ENCODE measurements at regions not wholly inside any gene's neighbourhood (a gene's known extent, or its start where the extent isn't known, plus 50 kb on each side); places are given as distances from the start of the nearest gene placed in this dataset.

DNA sequence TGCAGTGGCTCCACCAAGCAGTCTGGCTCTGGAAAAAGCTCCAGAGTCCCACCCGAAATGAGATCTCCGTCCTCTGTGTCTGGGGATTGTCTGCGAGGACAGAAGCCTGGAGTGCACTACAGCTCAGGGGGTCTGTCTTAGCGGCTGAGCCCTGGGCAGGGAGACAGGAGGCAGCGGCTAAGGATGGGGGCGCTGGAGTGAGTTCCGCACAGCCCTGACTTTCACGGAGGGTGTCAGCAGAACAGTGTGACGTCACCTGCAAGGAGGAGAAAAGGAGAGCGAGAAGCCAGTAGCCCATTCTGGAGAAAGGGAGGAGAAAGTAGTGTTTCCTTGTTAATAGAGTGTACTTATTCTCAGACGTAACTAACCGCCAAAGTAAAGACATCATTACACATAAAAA, 97.6 kb downstream of the FAM50B start:
- TF ChIP-seq, protein P1, sequence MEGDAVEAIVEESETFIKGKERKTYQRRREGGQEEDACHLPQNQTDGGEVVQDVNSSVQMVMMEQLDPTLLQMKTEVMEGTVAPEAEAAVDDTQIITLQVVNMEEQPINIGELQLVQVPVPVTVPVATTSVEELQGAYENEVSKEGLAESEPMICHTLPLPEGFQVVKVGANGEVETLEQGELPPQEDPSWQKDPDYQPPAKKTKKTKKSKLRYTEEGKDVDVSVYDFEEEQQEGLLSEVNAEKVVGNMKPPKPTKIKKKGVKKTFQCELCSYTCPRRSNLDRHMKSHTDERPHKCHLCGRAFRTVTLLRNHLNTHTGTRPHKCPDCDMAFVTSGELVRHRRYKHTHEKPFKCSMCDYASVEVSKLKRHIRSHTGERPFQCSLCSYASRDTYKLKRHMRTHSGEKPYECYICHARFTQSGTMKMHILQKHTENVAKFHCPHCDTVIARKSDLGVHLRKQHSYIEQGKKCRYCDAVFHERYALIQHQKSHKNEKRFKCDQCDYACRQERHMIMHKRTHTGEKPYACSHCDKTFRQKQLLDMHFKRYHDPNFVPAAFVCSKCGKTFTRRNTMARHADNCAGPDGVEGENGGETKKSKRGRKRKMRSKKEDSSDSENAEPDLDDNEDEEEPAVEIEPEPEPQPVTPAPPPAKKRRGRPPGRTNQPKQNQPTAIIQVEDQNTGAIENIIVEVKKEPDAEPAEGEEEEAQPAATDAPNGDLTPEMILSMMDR (IDR thresholded peaks at IDR 0.05; ENCODE audit: unreplicated experiment) = no peak
- intact Hi-C loops (cut with micrococcal nuclease) = no loop called here
- Mint-ChIP-seq H3K27ac (ENCODE audit: low read depth, unreplicated experiment) (no peak overlapping the region), H3K9me3 (ENCODE audit: unreplicated experiment) (peaks cover 4% of the 10 kb centered on the region), H3K4me1 (ENCODE audit: insufficient read depth, unreplicated experiment) (no peaks in the 10 kb centered on the region), H3K4me3 (ENCODE audit: unreplicated experiment) (no peak overlapping the region), H3K27me3 (ENCODE audit: insufficient read depth, unreplicated experiment) (no peaks in the 10 kb centered on the region), H3K36me3 (ENCODE audit: insufficient read depth, unreplicated experiment) (no peaks in the 10 kb centered on the region)
- POLR2A ChIA-PET = no interaction called here
- no peak for DNase-seq (ENCODE audit: unreplicated experiment)
- no TSS peak for BruUV-seq (replicated peaks)
- CTCF ChIA-PET = no interaction called here

DNA sequence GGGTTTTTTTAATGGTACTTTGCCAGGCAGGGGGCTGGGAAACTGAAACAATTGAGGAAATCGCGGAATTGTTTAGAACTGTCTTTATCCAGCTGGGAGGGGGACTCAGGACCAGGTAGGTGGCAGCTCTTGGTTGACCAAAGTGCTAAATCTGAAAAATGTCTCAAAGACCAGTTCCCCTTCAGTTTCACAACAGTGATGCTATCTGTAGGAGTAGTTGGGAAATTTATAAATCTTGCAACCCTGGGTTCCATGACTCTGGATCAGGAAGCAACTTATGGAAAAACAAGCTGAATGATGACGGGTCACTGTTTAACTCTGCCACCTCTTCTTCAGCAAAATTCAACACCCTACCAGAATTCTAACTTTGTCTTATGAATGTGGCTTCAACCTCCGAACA, 99.7 kb downstream of the FAM50B start:
- H3K36me3 Mint-ChIP-seq (ENCODE audit: insufficient read depth, unreplicated experiment) = no peaks in the 10 kb centered on the region
- peaks cover 16% of the 10 kb centered on the region for H3K9me3 Mint-ChIP-seq (ENCODE audit: unreplicated experiment)
- DNase-seq (ENCODE audit: unreplicated experiment) = no peak
- H3K27ac Mint-ChIP-seq (ENCODE audit: low read depth, unreplicated experiment) = no peak overlapping the region
- H3K4me3 Mint-ChIP-seq (ENCODE audit: unreplicated experiment) = no peak overlapping the region
- ChIA-PET POLR2A (interaction anchor here (1.2 to 1.4 kb wide), 2 partner anchors 14 to 36 kb away, joined by 3 read pairs; no protein-coding TSS in a partner anchor), CTCF (interaction anchor here (0.6 to 0.9 kb wide), 2 partner anchors 38 to 823 kb away, joined by 3 read pairs; no protein-coding TSS in a partner anchor)
- intact Hi-C loops (cut with micrococcal nuclease) = no loop called here
- no peaks in the 10 kb centered on the region for H3K4me1 Mint-ChIP-seq (ENCODE audit: insufficient read depth, unreplicated experiment)
- no peaks in the 10 kb centered on the region for H3K27me3 Mint-ChIP-seq (ENCODE audit: insufficient read depth, unreplicated experiment)
- TF ChIP-seq, protein P1 (IDR thresholded peaks at IDR 0.05; ENCODE audit: unreplicated experiment) = no peak
- BruUV-seq (replicated peaks) = no TSS peak

DNA sequence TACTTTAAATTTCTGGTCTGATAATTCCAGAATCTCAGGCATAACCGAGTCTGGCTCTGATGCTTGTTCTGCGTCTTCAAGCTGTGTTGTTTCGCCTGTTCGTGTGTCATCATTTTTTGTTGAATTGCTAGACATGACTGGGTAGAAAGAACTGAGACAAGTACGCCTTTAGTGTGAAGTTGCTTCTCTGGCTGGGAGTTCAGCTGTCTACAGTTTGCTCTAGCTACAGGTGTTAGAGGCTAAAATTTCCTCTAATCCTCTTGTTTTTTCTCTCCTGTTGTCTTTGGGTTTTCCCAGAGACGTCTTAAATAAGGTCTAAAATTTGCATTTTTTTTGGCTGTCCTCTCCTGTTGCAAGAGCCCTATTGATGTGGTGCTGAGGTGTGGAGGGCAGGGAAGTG, 100.3 kb downstream of the FAM50B start:
- Mint-ChIP-seq H3K4me3 (ENCODE audit: unreplicated experiment) (no peak overlapping the region), H3K27ac (ENCODE audit: low read depth, unreplicated experiment) (no peak overlapping the region), H3K9me3 (ENCODE audit: unreplicated experiment) (peaks cover 16% of the 10 kb centered on the region), H3K27me3 (ENCODE audit: insufficient read depth, unreplicated experiment) (no peaks in the 10 kb centered on the region), H3K36me3 (ENCODE audit: insufficient read depth, unreplicated experiment) (no peaks in the 10 kb centered on the region), H3K4me1 (ENCODE audit: insufficient read depth, unreplicated experiment) (no peaks in the 10 kb centered on the region)
- ChIA-PET CTCF (interaction anchor here (0.7 to 0.9 kb wide), 2 partner anchors 37 to 97 kb away, joined by 3 read pairs; no protein-coding TSS in a partner anchor), POLR2A (interaction anchor here (1.4 kb wide), 1 partner anchor 37 kb away, joined by 3 read pairs; no protein-coding TSS in a partner anchor)
- TF ChIP-seq, protein P1 (IDR thresholded peaks at IDR 0.05; ENCODE audit: unreplicated experiment) = no peak
- intact Hi-C loops (cut with micrococcal nuclease) = no loop called here
- DNase-seq (ENCODE audit: unreplicated experiment) = no peak
- no TSS peak for BruUV-seq (replicated peaks)

DNA sequence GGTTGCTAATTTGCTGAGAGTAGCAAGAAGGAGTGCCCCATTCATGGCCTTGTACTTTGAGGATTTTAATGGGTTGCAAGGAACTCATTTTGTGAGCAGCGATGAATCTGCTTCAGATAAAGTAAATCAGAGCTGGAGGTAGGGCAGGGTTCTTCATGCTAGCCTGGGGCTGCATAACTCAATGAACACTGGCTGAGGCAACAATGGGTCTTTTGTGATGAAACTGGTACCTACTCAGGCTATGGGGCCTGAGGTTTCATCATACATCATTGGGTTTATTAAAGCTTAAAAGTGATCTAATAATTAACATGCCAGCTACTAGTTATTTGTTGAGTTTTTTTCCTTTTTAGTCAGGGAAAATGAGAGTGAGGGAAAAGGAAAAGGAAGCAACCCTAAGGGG, 106.9 kb downstream of the FAM50B start:
- no TSS peak for BruUV-seq (replicated peaks)
- no peak overlapping the region for H3K27ac Mint-ChIP-seq (ENCODE audit: low read depth, unreplicated experiment)
- ChIA-PET POLR2A (no interaction called here), CTCF (interaction anchor here (0.7 to 1.7 kb wide), 2 partner anchors 22 to 33 kb away, joined by 3 to 6 read pairs; no protein-coding TSS in a partner anchor)
- no peaks in the 10 kb centered on the region for H3K36me3 Mint-ChIP-seq (ENCODE audit: insufficient read depth, unreplicated experiment)
- H3K4me1 Mint-ChIP-seq (ENCODE audit: insufficient read depth, unreplicated experiment) = no peaks in the 10 kb centered on the region
- no peaks in the 10 kb centered on the region for H3K27me3 Mint-ChIP-seq (ENCODE audit: insufficient read depth, unreplicated experiment)
- H3K4me3 Mint-ChIP-seq (ENCODE audit: unreplicated experiment) = no peak overlapping the region
- DNase-seq (ENCODE audit: unreplicated experiment) = no peak
- TF ChIP-seq, protein P1 (IDR thresholded peaks at IDR 0.05; ENCODE audit: unreplicated experiment) = no peak
- H3K9me3 Mint-ChIP-seq (ENCODE audit: unreplicated experiment) = peaks cover 16% of the 10 kb centered on the region
- intact Hi-C loops (cut with micrococcal nuclease) = no loop called here

All from MCF 10A (cell line).